ENCODE measurements at regions not wholly inside any gene's neighbourhood (a gene's known extent, or its start where the extent isn't known, plus 50 kb on each side); places are given as distances from the start of the nearest gene placed in this dataset.

DNA sequence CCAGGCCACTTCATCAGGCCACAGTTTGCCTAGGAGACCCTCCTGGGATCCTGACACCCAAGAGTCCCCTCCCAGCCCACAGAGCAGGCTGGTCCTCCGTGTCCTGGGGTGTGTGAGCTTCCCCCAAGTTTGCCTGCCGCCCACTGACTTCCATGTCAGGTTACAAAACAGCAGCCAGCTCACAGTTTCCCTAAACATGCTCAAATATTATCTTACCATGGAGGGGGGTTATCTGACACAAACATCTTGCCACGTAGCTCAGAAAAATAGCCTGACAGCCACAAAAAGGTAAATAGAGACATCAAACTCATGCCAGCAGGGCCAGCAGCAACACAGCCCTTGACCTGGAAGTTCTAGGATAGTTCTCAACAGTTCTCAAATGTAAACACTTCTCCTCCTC is 346.5 kb downstream of the TNS1 start:
- Histone ChIP-seq H3K4me1 (ENCODE audit: control insufficient read depth in 1 of 2, insufficient read depth in 2 of 2, low read length in 2 of 2) (no peaks in the 10 kb centered on the region), H3K27me3 (ENCODE audit: control insufficient read depth in 2 of 2, insufficient read depth in 2 of 2, low read length in 2 of 2) (peaks cover 0 to 4% of the 10 kb centered on the region in 2 donors), H3K4me2 (replicated peaks; ENCODE audit: extremely low read depth, low read length, poor library complexity, severe bottlenecking) (no peak overlapping the region), H3K79me2 (ENCODE audit: insufficient read depth, low read length) (no peaks in the 10 kb centered on the region), H3K4me3 (replicated peaks in 1 of 3; ENCODE audit: low read depth in 2 of 3, low read length in 3 of 3) (no peak overlapping the region), H2AFZ (ENCODE audit: insufficient read depth, low read depth, low read length, poor library complexity, severe bottlenecking) (no peak overlapping the region), H3K36me3 (replicated peaks in 1 of 2; ENCODE audit: control insufficient read depth in 1 of 2, insufficient read depth in 2 of 2, low read length in 2 of 2) (no peaks in the 10 kb centered on the region), H3K27ac (ENCODE audit: low read depth in 1 of 2, low read length in 2 of 2) (no peak overlapping the region), H3K9me3 (replicated peaks in 1 of 2; ENCODE audit: control insufficient read depth in 1 of 2, insufficient read depth in 1 of 2, low read length in 2 of 2) (no peaks in the 10 kb centered on the region), H3K9ac (ENCODE audit: insufficient read depth, low read length, poor library complexity, severe bottlenecking) (no peak overlapping the region), H4K20me1 (ENCODE audit: insufficient read depth, low read length) (no peaks in the 10 kb centered on the region)
- no peak overlapping the region for H3K4me3 Mint-ChIP-seq
- H3K27ac Mint-ChIP-seq, result no peak overlapping the region
- WGBS (ENCODE audit: insufficient coverage), result 56% methylated on average over 1 of the region's 3 CpGs
- H3K9me3 Mint-ChIP-seq, result no peaks in the 10 kb centered on the region
- peaks cover 4 to 10% (median 10%) of the 10 kb centered on the region in 3 donors for H3K27me3 Mint-ChIP-seq (ENCODE audit: low read depth in 3 of 3)
- intact Hi-C loops (cut with micrococcal nuclease), result no loop called here
- no peak for DNase-seq
- no peak for TF ChIP-seq CTCF (IDR thresholded peaks at IDR 0.05)
- no peaks in the 10 kb centered on the region for H3K36me3 Mint-ChIP-seq
- peaks cover 2% of the 10 kb centered on the region for H3K4me1 Mint-ChIP-seq

DNA sequence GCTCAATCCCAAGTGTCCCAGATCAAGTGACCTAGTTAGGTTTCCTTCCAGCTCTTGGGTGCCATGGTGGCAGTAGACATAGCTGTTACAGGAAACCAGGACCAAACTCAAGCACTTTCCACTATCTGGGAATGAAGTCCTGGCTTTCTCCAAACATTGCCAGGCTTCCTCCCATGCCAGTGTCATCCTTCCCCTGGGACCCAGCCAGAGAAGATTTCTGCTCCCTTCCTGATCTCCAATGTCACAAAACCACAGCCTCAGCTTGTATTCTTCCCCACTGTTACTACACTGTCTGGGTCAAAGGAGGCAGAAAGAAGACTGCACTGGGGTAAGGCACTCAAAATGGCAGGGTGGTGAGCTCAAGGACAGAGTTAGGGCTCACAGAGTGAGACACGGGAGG is 347.1 kb downstream of the TNS1 start:
- Histone ChIP-seq H3K9ac (ENCODE audit: insufficient read depth, low read length, poor library complexity, severe bottlenecking) (no peak overlapping the region), H3K36me3 (replicated peaks in 1 of 2; ENCODE audit: control insufficient read depth in 1 of 2, insufficient read depth in 2 of 2, low read length in 2 of 2) (no peaks in the 10 kb centered on the region), H3K27me3 (ENCODE audit: control insufficient read depth in 2 of 2, insufficient read depth in 2 of 2, low read length in 2 of 2) (peaks cover 0 to 4% of the 10 kb centered on the region in 2 donors), H2AFZ (ENCODE audit: insufficient read depth, low read depth, low read length, poor library complexity, severe bottlenecking) (no peak overlapping the region), H4K20me1 (ENCODE audit: insufficient read depth, low read length) (no peaks in the 10 kb centered on the region), H3K4me1 (ENCODE audit: control insufficient read depth in 1 of 2, insufficient read depth in 2 of 2, low read length in 2 of 2) (no peaks in the 10 kb centered on the region), H3K4me3 (replicated peaks in 1 of 3; ENCODE audit: low read depth in 2 of 3, low read length in 3 of 3) (no peak overlapping the region), H3K9me3 (replicated peaks in 1 of 2; ENCODE audit: control insufficient read depth in 1 of 2, insufficient read depth in 1 of 2, low read length in 2 of 2) (no peaks in the 10 kb centered on the region), H3K79me2 (ENCODE audit: insufficient read depth, low read length) (no peaks in the 10 kb centered on the region), H3K4me2 (replicated peaks; ENCODE audit: extremely low read depth, low read length, poor library complexity, severe bottlenecking) (no peak overlapping the region), H3K27ac (ENCODE audit: low read depth in 1 of 2, low read length in 2 of 2) (no peak overlapping the region)
- no peak for TF ChIP-seq CTCF (IDR thresholded peaks at IDR 0.05)
- Mint-ChIP-seq H3K27me3 (ENCODE audit: low read depth in 3 of 3) (peaks cover 4 to 10% (median 10%) of the 10 kb centered on the region in 3 donors), H3K4me3 (no peak overlapping the region), H3K9me3 (no peaks in the 10 kb centered on the region), H3K27ac (no peak overlapping the region), H3K4me1 (peaks cover 4% of the 10 kb centered on the region), H3K36me3 (no peaks in the 10 kb centered on the region)
- whole genome bisulfite sequencing (ENCODE audit: insufficient coverage), result no CpG with 5 or more reads among the region's 1 CpG
- intact Hi-C loops (cut with micrococcal nuclease), result no loop called here
- DNase-seq, result no peak

Measured in CD14-positive monocyte (primary cell).